Natural killer cell (primary cell): ENCODE measurements at regions not wholly inside any gene's neighbourhood (a gene's known extent, or its start where the extent isn't known, plus 50 kb on each side); places are given as distances from the start of the nearest gene placed in this dataset.

Experiments used
- ATAC-seq, 3 donors: fragments of 150-1000 bp in 2 of 3; fragments of 200-7000 bp in 1 of 3; cut with Tn5 transposase; 1 replicate in 1 of 3; 2 replicates in 2 of 3; pipeline ENCODE4 v1.10.0; 2021; ENCODE audit warnings: mild to moderate bottlenecking in 2 of 3, moderate library complexity in 2 of 3
- DNase-seq, 2 donors: peaks; one replicate each; pipeline versions ENCODE4 v3.0.0 to v3.0.0-alpha.2; 2013 to 2021; ENCODE audit warnings: mixed read lengths in 1 of 2
- H3K27ac ChIP-seq: one replicate; pipeline ENCODE4 v1.5.1; 2013; ENCODE audit warnings: mild to moderate bottlenecking, low read length
- H3K27me3 ChIP-seq: one replicate; pipeline ENCODE4 v1.6.1; 2013; ENCODE audit warnings: low read length; ENCODE audit not compliant: control insufficient read depth, insufficient read depth
- H3K36me3 ChIP-seq: one replicate; pipeline ENCODE4 v1.6.1; 2013; ENCODE audit warnings: low read length; ENCODE audit not compliant: control insufficient read depth, insufficient read depth
- H3K4me1 ChIP-seq: one replicate; pipeline ENCODE4 v1.6.1; 2013; ENCODE audit warnings: low read length; ENCODE audit not compliant: control insufficient read depth, insufficient read depth
- H3K4me3 ChIP-seq: one replicate; pipeline ENCODE4 v1.5.1; 2013; ENCODE audit warnings: low read length
- H3K9me3 ChIP-seq: one replicate; pipeline ENCODE4 v1.6.1; 2013; ENCODE audit warnings: low read length; ENCODE audit not compliant: control insufficient read depth, insufficient read depth
- H3K27ac Mint-ChIP-seq, 2 donors: one replicate each; pipeline ENCODE4 v1.8.0; 2022; ENCODE audit warnings: mild to moderate bottlenecking in 2 of 2, mixed read lengths in 2 of 2, moderate library complexity in 1 of 2
- H3K27me3 Mint-ChIP-seq, 2 donors: one replicate each; pipeline ENCODE4 v1.8.0; 2022; ENCODE audit warnings: low read depth in 2 of 2, mixed read lengths in 2 of 2
- H3K36me3 Mint-ChIP-seq: one replicate; pipeline ENCODE4 v1.8.0; 2022; ENCODE audit warnings: mixed read lengths
- H3K4me1 Mint-ChIP-seq, 2 donors: one replicate each; pipeline ENCODE4 v1.8.0; 2022; ENCODE audit warnings: mixed read lengths in 2 of 2
- H3K4me3 Mint-ChIP-seq: one replicate; pipeline ENCODE4 v1.8.0; 2022; ENCODE audit warnings: mild to moderate bottlenecking, moderate library complexity, mixed read lengths
- H3K9me3 Mint-ChIP-seq, 2 donors: one replicate each; pipeline ENCODE4 v1.8.0; 2022; ENCODE audit warnings: mixed read lengths in 2 of 2
- CTCF ChIP-seq: fragments of 200-600 bp; IDR thresholded peaks from one replicate; pipeline ENCODE4 v1.8.0; 2022; ENCODE audit warnings: antibody characterized with exemption
- WGBS: methylation state at CpG from one replicate; pipeline ENCODE4 v1.1.7; 2013; ENCODE audit warnings: missing lambda C conversion rate; ENCODE audit not compliant: insufficient coverage; 5-methylcytosine and 5-hydroxymethylcytosine counted together
- intact Hi-C: fragments of 100-400 bp; cut with micrococcal nuclease; formaldehyde crosslinking; loops from one replicate; pipeline ENCODE4 v1.14.2; 2022

- H3K9me3 Mint-ChIP-seq, result no peaks in the 10 kb centered on the region
- no peak overlapping the region for H3K4me3 Mint-ChIP-seq
- Histone ChIP-seq H3K27me3 (no peaks in the 10 kb centered on the region), H3K27ac (no peak overlapping the region), H3K4me3 (no peak overlapping the region), H3K36me3 (no peaks in the 10 kb centered on the region), H3K9me3 (no peaks in the 10 kb centered on the region), H3K4me1 (no peaks in the 10 kb centered on the region)
- peaks cover 15 to 27% of the 10 kb centered on the region in 2 donors for H3K27me3 Mint-ChIP-seq
- peaks cover 0 to 4% of the 10 kb centered on the region in 2 donors for H3K4me1 Mint-ChIP-seq
- ATAC-seq (no peak), DNase-seq (no peak)
- no peaks in the 10 kb centered on the region for H3K36me3 Mint-ChIP-seq
- TF ChIP-seq CTCF, result no peak
- intact Hi-C loops, result no loop called here
- WGBS, result 94% methylated on average over 11 of the region's 11 CpGs
- H3K27ac Mint-ChIP-seq, result no peak overlapping the region
These were observed 51.7 kb upstream of the TARBP1 start for GRCh38 chr1:234530672-234531071.

DNA sequence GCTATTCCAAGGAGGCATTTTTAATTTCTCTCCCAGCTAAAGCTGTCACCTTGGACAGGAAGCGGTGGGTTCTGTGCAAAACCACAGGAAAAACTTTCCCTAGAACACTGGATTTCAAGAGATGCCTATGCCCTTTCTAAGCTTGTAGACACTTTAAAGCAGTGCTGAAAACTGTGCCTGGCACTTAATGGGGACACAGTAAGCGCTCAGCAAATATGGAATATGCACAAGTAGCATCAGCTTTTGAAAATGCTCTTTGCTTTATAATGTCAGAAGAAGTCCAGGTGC is 50.9 kb upstream of the TARBP1 start:
- Mint-ChIP-seq H3K27me3 (peaks cover 20 to 34% of the 10 kb centered on the region in 2 donors), H3K36me3 (no peaks in the 10 kb centered on the region), H3K4me1 (peaks cover 0 to 4% of the 10 kb centered on the region in 2 donors), H3K9me3 (no peaks in the 10 kb centered on the region), H3K27ac (no peak overlapping the region), H3K4me3 (no peak overlapping the region)
- Histone ChIP-seq H3K9me3 (no peaks in the 10 kb centered on the region), H3K27me3 (no peaks in the 10 kb centered on the region), H3K4me3 (no peak overlapping the region), H3K36me3 (no peaks in the 10 kb centered on the region), H3K27ac (no peak overlapping the region), H3K4me1 (no peaks in the 10 kb centered on the region)
- 48% methylated on average over 2 of the region's 2 CpGs for WGBS
- intact Hi-C loops, result no loop called here
- no peak for DNase-seq
- no peak for ATAC-seq
- TF ChIP-seq CTCF, result no peak

DNA sequence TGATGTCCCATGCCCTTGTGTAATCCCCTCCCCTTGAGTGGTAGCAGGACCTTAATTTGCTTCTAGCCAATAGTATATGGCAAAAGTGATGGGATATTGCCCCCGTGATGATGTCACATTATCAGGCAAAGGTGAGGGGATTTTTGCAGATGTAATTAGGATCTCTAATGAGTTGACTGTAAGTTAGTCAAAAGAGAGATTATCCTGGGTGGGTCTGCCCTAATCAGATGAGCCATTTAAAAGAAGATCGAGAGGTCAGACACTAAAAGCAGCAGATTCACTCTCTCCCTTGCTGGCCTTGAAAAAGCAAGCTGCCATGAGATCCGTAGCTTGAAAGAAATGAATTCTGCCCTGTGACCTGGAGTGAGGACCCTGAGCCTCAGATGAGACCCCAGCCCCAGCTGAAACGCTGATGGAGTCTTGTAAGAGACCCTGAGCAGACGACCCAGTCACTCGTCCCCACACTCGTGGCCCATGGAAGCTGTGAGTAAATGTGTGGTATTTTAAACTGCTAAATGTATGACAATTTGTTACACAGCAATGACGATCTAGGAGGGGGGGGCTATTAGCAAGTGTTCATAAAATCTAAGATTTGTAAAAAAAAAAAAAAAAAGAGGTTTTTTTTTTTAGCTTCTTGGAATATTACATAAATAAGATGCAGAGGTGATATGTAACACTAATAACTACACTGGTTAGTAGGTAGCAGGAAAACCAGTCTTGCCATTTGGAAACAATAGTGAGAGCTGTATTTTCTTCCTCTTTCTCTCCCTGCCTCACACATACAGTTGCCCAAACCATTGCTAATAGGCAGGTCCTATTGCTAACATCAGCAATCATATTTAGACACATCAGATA is 50.3 kb upstream of the TARBP1 start:
- Histone ChIP-seq H3K27me3 (no peaks in the 10 kb centered on the region), H3K4me1 (no peaks in the 10 kb centered on the region), H3K36me3 (no peaks in the 10 kb centered on the region), H3K4me3 (no peak overlapping the region), H3K9me3 (no peaks in the 10 kb centered on the region), H3K27ac (no peak overlapping the region)
- H3K4me3 Mint-ChIP-seq, result no peak overlapping the region
- no peaks in the 10 kb centered on the region for H3K36me3 Mint-ChIP-seq
- H3K27me3 Mint-ChIP-seq, result peaks cover 20 to 34% of the 10 kb centered on the region in 2 donors
- whole genome bisulfite sequencing, result 87% methylated on average over 8 of the region's 8 CpGs
- peaks cover 0 to 4% of the 10 kb centered on the region in 2 donors for H3K4me1 Mint-ChIP-seq
- DNase-seq, result no peak
- H3K9me3 Mint-ChIP-seq, result no peaks in the 10 kb centered on the region
- intact Hi-C loops, result no loop called here
- H3K27ac Mint-ChIP-seq, result no peak overlapping the region
- TF ChIP-seq CTCF, result no peak
- no peak for ATAC-seq
